GM19023 (cell line): ENCODE measurements at regions not wholly inside any gene's neighbourhood (a gene's known extent, or its start where the extent isn't known, plus 50 kb on each side); places are given as distances from the start of the nearest gene placed in this dataset.
"Not testable (repeated sequence)": the region's sequence is repeated elsewhere in the genome, so short reads cannot be mapped to it uniquely, and the experiment has no call there.

ENCODE experiments used
- ATAC-seq: cut with Tn5 transposase; IDR thresholded peaks from one replicate; pipeline ENCODE4 v1.9.1; 2021; ENCODE audit warnings: mild to moderate bottlenecking, moderate library complexity; ENCODE audit not compliant: unreplicated experiment

- ATAC-seq, result no peak
Measured at GRCh38 chr14:71416392-71416791, 509.1 kb downstream of the PCNX1 start.

GRCh38 chr14:71418532-71419245, 511.4 kb downstream of the PCNX1 start:
- no peak for ATAC-seq

DNA sequence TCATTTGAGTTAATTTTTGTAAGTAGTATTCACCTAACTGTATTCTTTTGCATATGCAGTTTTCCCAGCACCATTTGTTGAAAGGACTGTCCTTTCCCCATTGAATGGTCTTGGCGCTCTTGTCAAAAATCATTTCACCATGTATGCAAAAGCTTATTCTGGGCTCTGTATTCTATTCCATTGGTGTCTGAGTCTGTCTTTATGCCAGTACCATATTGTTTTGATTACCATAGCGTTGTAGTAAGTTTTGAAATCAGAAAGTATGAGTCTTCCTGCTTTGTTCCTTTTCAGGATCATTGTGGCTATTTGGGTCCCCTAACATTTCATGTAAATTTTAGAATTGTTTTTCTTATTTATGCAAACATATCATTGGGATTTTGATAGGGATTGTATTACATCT, 508.7 kb upstream of the RGS6 start:
- no peak for ATAC-seq

DNA sequence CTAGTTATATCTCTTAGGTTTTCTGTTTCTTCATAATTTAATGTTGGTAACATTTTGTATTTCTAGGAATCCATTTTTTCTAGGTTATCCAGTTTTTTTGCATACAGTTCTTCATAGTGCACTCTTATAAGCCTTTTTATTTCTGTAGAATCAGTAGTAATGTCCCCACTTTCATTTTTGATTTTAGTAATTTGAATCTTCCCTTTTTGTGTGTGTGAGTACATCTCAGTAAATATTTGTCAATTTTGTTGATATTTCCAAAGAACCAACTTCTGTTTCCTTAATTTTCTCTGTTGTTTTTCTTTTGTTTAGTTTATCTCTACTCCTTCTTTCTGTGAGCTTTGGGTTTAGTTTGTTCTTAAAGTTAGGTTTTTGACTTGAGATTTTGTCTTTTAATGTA, 507.3 kb upstream of the RGS6 start:
- ATAC-seq, result no peak

- no peak for ATAC-seq
Measured at GRCh38 chr14:71426001-71426400, 506.2 kb upstream of the RGS6 start.

DNA sequence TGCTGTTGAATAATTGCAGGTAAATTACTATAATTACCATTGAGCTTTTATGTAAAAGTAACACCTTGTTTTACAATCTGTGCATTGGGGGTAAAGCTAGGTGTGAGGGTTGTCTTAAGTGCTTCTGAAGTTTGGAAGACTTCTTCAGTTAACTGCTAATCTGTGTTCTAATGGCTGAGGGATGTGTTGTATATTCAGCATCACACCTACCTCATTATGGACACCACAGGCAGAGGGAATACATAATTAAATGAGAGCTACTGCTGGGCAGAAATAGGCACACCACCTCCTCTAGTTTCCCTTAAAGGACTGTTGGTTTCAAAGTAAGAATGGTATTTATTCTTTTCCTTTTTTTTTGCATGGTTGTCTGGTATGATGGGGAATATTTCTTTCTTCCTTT, 502.3 kb upstream of the RGS6 start:
- ATAC-seq, result no peak

- ATAC-seq, result no peak
Measured at GRCh38 chr14:71430321-71430677, 501.9 kb upstream of the RGS6 start.

DNA sequence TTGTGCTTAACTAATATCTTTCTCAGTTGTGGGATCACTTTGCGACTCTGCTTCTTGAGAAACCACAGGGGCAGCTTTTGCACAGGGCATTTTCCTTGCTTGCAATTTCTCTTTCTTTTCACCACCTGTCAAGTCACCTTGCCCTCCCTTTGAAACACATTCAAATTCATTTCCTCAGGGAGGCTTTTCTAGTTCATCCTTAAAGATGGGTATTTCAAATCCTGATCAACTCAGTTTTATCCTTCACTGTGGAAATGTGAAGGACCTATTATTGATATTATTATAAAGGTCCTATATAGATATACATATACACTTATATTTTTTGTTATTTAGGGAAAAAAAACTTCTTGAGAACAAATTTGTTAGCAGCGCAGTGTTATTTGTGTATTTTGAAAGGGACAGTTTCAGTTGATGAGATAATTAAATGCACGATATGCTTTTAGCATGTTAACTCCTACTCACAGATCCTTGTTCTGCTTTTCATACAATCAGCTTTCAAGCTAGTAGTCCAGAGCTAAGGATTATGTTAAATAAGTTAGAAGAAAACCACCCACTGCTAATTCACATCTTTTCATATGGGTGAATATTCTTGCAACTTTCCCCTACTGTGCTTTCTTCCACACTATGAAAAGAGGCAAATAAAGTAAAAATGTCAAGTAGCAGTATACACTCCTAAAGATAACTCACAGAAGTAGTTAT, 501.4 kb upstream of the RGS6 start:
- no peak for ATAC-seq

DNA sequence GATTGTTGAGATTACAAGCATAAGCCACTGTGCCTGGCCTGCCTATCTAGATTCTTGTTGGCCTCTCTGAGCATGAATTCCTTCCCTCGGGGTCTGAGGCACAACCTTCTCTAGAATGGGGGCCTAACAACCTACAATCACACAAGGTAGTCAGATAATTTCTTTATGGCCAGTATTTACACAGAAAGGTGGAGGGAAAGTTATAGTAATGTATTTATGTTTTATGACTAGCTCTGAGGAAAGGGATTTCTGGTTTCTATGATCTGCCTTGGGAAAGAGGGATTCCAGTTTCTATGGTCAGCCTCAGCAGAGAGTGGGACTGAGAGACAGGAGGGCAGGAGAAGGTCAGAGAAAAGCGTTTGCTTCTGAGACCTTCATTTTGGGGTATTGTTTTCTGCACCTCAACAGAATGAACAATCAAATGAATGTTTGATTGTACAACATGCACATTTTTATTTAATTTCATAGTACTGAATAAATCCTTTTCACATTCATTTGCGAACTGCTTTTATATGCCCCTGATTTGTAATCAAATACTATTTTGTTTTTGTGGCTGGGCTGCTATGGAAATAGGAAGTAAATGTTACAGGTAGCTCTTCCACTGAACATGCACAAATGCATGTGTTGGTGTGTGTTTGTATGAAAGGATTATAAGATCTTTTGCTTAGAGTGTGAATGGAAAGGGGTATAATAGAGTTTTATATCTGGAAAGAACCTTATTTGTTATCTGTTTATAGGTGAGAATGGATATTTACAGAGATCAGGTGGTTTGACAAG, 499.7 kb upstream of the RGS6 start:
- no peak for ATAC-seq

- no peak for ATAC-seq
Measured at GRCh38 chr14:71433303-71433702, 498.9 kb upstream of the RGS6 start.

DNA sequence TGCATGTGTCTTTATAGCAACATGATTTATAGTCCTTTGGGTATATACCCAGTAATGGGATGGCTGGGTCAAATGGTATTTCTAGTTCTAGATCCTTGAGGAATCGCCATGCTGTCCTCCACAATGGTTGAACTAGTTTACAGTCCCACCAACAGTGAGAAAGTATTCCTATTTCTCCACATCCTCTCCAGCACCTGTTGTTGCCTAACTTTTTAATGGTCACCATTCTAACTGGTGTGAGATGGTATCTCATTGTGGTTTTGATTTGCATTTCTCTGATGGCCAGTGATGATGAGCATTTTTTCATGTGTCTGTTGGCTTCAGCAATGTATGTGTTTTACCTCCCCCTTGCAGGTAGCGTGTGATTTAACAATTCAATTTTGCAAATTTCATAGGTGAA, 496.6 kb upstream of the RGS6 start:
- ATAC-seq, result not testable (repeated sequence)

GRCh38 chr14:71437870-71438269, 494.4 kb upstream of the RGS6 start:
- no peak for ATAC-seq

DNA sequence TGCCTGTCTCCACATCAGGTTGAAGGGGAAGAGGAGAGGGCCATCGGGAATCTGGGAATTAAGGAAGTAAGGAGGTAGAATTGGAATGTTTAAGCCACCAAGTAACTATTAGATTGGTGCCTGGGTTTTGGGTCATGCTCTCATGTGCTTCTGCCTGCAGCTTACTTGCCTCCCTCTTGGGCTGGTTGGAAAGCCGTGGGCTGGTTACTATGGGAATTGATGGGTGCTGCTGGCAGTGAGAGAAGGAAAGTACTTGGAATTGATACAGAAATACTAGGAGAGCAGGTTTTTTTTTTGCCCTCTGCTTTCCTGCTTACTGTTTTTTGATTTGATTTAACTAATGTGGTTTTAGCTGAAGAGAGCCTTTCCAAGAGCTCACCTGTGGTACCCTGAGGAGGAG, 493.5 kb upstream of the RGS6 start:
- ATAC-seq, result no peak

DNA sequence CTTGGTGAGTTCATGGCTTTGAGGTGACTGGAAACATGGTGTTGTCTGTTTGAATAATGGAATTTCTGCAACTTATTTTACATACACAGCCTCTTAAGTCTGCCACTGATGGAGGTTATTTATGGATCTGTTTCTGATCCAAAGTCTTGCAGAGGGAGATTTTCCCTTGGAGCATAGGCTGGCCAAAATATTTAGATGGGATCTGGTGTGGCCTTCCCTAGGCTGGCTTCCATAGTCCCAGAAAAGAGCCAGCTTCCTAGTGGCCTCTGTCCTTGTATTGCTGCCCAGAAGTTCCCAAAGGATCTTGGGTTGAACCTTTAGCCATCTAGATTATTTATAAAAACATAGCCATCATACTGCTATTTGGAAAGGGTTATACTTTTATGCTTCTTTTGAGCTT, 491.1 kb upstream of the RGS6 start:
- no peak for ATAC-seq

DNA sequence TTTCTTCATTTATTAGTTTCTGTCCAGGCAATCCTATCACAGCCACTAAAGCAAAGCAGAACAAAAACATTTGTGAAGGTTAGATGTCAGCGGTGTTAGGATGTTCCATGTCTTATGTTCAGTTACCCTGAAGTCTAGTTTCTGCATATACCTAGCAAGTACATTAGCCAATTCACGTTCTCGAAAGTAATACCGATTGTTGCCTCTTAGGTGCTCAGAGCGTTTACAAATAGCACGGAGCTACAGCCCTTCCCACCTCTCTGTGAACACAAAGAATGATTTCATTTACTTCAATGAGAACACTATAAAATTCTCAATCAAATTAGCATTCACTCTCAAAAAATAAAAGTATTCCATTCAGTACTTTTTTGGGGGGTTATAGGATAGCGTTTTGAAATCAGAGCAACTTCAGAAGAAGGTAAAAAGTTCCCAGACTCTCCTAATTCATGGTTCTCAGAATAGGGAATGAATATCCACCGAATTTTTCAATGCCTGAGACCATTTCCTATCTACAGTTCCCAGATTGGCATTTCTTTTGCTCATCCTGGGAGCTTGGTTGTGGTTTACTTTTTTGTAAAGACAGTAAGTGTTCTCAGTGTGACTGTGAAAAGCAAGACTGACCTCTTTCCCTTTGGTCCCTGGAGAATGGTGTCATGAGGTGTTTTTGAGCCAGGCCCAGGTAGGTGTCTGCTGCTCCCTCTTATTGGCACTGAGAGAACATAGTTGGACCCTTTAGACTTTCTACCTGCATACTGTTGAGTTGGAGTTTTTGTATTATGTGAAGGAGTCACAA, 488.0 kb upstream of the RGS6 start:
- ATAC-seq, result no peak

DNA sequence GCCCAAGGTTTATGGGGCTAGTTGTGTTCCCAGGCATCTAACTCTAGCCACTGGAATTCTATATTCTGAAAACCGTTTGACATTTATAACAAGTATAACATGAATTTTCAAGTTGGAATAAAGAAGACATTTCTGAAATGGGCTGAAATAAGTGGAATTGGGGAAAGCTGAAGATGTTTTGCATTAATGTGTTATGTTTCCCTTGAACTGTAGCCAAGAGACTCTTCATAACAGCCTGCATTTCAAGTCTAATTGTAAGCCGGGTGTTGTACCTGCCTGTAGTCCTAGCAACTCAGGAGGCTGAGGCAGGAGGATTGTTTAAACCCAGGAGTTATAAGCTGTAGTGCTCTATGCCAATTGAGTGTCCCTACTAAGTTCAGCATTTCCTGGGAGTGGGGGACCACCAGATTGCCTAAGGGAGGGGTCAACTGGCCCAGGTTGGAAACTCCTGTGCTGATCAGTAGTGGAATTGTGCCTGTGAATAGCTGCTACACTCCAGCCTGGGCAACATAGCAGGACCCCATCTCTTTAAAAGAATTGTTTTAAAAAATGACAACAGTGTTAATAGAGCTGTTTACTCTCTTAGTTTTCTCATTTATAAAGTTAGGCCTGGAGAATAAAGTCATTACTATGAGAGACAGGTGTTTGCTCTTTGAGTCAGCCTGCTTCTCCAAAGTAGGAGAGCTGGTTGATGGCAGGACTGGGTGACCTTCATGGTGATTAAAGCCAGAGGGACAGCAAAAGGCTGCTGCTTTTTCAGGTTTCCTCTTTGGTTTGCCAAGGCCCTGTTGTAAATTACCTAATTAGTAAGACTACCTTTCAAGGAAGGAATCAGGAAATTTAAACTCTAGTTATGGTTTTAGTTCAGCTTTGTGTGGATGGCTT, 483.6 kb upstream of the RGS6 start:
- ATAC-seq, result no peak

DNA sequence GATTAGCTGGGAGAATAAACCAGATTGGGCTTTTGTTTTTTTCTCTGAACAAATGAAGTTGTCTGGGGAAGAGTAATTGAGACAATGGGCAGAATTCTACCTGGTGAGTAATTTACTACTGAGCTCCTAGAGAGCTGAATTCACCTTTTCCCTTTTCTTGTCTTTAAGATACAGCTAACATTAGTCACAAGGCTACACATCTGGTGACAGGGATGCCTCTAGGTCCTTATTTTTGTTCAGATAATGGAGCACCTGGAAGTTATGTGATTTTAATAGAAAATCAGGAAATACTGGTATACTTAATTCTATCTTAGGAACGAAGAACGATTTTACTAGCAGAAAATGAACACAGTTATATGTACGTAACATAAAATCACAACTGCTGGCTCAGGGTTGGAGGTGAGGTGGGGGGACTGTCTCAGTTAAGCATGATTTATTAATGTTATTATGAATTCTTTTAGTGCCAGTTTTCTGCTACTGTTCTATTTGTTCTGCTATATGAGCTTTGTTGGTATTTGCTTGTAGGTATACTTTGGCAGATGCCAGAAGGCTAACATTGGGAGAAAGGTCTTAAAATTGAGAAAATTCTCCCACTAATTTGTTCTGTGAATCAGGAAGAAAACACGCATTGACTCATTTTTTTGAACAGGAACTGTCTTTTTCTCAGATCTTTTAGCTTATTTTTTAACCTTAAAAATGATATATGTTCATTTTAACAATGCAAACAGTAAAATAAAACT, 482.7 kb upstream of the RGS6 start:
- no peak for ATAC-seq

DNA sequence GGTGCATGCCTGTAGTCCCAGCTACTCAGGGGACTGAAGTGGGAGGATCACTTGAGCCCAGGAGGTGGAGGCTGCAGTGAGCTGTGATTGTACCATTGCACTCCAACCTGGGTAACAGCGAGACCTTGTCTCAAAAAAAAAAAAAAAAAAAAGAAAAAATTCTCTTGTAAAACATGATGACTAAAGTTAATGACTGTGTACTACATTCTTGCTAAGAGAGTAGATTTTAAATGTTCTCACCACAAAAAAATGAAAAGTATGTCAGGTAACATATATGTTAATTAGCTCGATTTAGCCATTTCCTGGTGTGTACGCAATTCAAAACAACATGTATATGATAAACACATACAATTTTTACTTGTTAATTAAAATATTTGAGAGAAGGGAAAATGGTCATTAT, 480.7 kb upstream of the RGS6 start:
- ATAC-seq, result no peak

DNA sequence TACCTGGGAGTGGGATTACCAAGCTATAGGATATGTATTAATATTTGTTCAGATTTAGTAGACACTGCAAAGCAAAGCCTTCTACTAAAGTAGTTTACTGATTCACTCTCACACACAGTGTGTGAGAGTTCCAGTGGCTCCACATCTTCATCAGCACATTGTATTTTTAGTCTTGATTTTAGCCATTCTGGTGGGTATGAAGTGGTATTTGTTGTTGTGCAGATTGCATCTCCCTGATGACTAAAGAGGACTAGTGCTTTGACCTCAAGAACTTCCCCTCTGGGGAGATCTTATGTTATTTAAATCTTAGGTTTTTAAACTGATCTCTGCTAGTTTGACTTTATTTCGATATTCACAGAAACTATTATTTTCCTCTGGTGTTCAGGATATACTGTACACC, 479.7 kb upstream of the RGS6 start:
- ATAC-seq, result no peak

- no peak for ATAC-seq
Measured at GRCh38 chr14:71452987-71453386, 479.2 kb upstream of the RGS6 start.
